ENCODE measurements at regions not wholly inside any gene's neighbourhood (a gene's known extent, or its start where the extent isn't known, plus 50 kb on each side); places are given as distances from the start of the nearest gene placed in this dataset.

- Histone ChIP-seq H3K27me3 (ENCODE audit: control insufficient read depth, insufficient read depth, low read length) (peaks cover 2% of the 10 kb centered on the region), H3K36me3 (ENCODE audit: control insufficient read depth, insufficient read depth, low read length) (no peaks in the 10 kb centered on the region), H4K91ac (ENCODE audit: insufficient read depth, low read depth, low read length) (no peak overlapping the region), H3K79me1 (ENCODE audit: low read depth in 1 of 2, low read length in 2 of 2) (no peaks in the 10 kb centered on the region), H3K4me3 (ENCODE audit: insufficient read depth, low read depth, low read length) (no peak overlapping the region), H2AK9ac (replicated peaks; ENCODE audit: low read depth, low read length, poor library complexity) (no peak overlapping the region), H3K4me1 (ENCODE audit: control insufficient read depth, insufficient read depth, low read length) (no peaks in the 10 kb centered on the region), H3K9me1 (ENCODE audit: insufficient read depth, low read length) (no peaks in the 10 kb centered on the region), H2AFZ (replicated peaks; ENCODE audit: low read length, poor library complexity) (no peak overlapping the region), H3K4me2 (ENCODE audit: low read depth, low read length) (no peak overlapping the region), H4K20me1 (ENCODE audit: insufficient read depth, low read length) (no peaks in the 10 kb centered on the region), H2BK20ac (ENCODE audit: low read depth, low read length) (no peak overlapping the region), H3K23ac (ENCODE audit: low read depth, low read length) (no peak overlapping the region), H2BK5ac (ENCODE audit: low read depth, low read length, poor library complexity, severe bottlenecking) (no peak overlapping the region), H4K5ac (ENCODE audit: low read depth, low read length) (no peak overlapping the region), H3K9me3 (ENCODE audit: control insufficient read depth, insufficient read depth, low read length) (peaks cover 2% of the 10 kb centered on the region; the same call in 1 of the 2 replicates), H2BK120ac (ENCODE audit: low read depth, low read length) (no peak overlapping the region), H3K27ac (ENCODE audit: insufficient read depth, low read length) (no peak overlapping the region), H3K14ac (replicated peaks; ENCODE audit: low read depth, low read length) (no peak overlapping the region), H4K8ac (ENCODE audit: low read depth in 2 of 2, low read length in 2 of 2) (no peak overlapping the region), H2AK5ac (ENCODE audit: low read depth, low read length) (no peak overlapping the region), H3K4ac (ENCODE audit: low read depth, low read length) (no peak overlapping the region), H3K56ac (ENCODE audit: extremely low read depth, insufficient read depth, low read length) (no peak overlapping the region), H3K18ac (ENCODE audit: low read depth, low read length) (no peak overlapping the region), H3K9ac (ENCODE audit: low read depth, low read length) (no peak overlapping the region), H2BK15ac (ENCODE audit: low read depth, low read length) (no peak overlapping the region)
- TF ChIP-seq CEBPB (IDR thresholded peaks at IDR 0.05; ENCODE audit: low read depth, low read length), result no peak
- no peak for TF ChIP-seq POLR2A (IDR thresholded peaks at IDR 0.05; ENCODE audit: low read depth, low read length)
- no peak for TF ChIP-seq BHLHE40 (IDR thresholded peaks at IDR 0.05; ENCODE audit: low read depth, low read length)
- TF ChIP-seq CTCF (conservative IDR thresholded peaks at IDR 0.05; ENCODE audit: low read depth, low read length), result no peak
- no peak for TF ChIP-seq RFX5 (IDR thresholded peaks at IDR 0.05; ENCODE audit: low read depth, low read length)
- TF ChIP-seq NFE2L2 (IDR thresholded peaks at IDR 0.05; ENCODE audit: low read depth, low read length), result no peak
- no peak for TF ChIP-seq RCOR1 (IDR thresholded peaks at IDR 0.05; ENCODE audit: insufficient replicate concordance, low read length)
- TF ChIP-seq ELK1 (IDR thresholded peaks at IDR 0.05; ENCODE audit: borderline replicate concordance, low read depth, low read length), result no peak
- TF ChIP-seq MAFK (IDR thresholded peaks at IDR 0.05; ENCODE audit: low read depth, low read length), result no peak
- TF ChIP-seq MXI1 (IDR thresholded peaks at IDR 0.05; ENCODE audit: borderline replicate concordance, low read depth, low read length), result no peak
- no peak for TF ChIP-seq CHD1 (IDR thresholded peaks at IDR 0.05; ENCODE audit: low read depth, low read length)
- TF ChIP-seq USF2 (IDR thresholded peaks at IDR 0.05; ENCODE audit: low read depth, low read length), result no peak
- TF ChIP-seq SMC3 (IDR thresholded peaks at IDR 0.05; ENCODE audit: low read depth, low read length), result no peak
- TF ChIP-seq MAZ (IDR thresholded peaks at IDR 0.05; ENCODE audit: borderline replicate concordance, low read depth, low read length), result no peak
- TF ChIP-seq RAD21 (IDR thresholded peaks at IDR 0.05; ENCODE audit: low read length), result no peak
- no peak for TF ChIP-seq FOS (IDR thresholded peaks at IDR 0.05; ENCODE audit: low read depth, low read length)
- intact Hi-C loops (cut with micrococcal nuclease), result no loop called here
- CTCF ChIA-PET, result no interaction called here
- no CpG with 5 or more reads among the region's 1 CpG for WGBS, 2 experiments (ENCODE audit: extremely low coverage in 2 of 2, insufficient read length in 1 of 2)
- DNase-seq, result no peak
- in situ Hi-C loops (cut with MboI; ENCODE audit: low sequenced_read_pairs), result no loop called here
- no TSS peak for BruUV-seq (replicated peaks)
- POLR2A ChIA-PET (ENCODE audit: unreplicated experiment), result no interaction called here
- dilution Hi-C loops (cut with HindIII; ENCODE audit: low sequenced_read_pairs, unreplicated experiment), result no loop called here
- no peak for ATAC-seq (ENCODE audit: low read depth)
Observed at GRCh38 chr6:137660296-137660731, 166.1 kb upstream of the OLIG3 start.
